ENCODE measurements at regions not wholly inside any gene's neighbourhood (a gene's known extent, or its start where the extent isn't known, plus 50 kb on each side); places are given as distances from the start of the nearest gene placed in this dataset.

GRCh38 chr12:46918631-46919030, 92.8 kb upstream of the SLC38A4 start:
- Histone ChIP-seq H3K4me1 (ENCODE audit: control insufficient read depth in 1 of 2, insufficient read depth in 1 of 2, low read depth in 1 of 2, low read length in 1 of 2) (no peaks in the 10 kb centered on the region), H3K36me3 (no peaks in the 10 kb centered on the region), H3K4me3 (ENCODE audit: low read depth in 1 of 2, low read length in 1 of 2) (no peak overlapping the region), H3K27ac (no peak overlapping the region), H3K9me3 (no peaks in the 10 kb centered on the region), H3K27me3 (no peaks in the 10 kb centered on the region)
- no peak for TF ChIP-seq CTCF (IDR thresholded peaks at IDR 0.05)

GRCh38 chr12:46919666-46920400, 94.0 kb upstream of the SLC38A4 start:
- Histone ChIP-seq H3K36me3 (no peaks in the 10 kb centered on the region), H3K27me3 (no peaks in the 10 kb centered on the region), H3K27ac (no peak overlapping the region), H3K4me1 (ENCODE audit: control insufficient read depth in 1 of 2, insufficient read depth in 1 of 2, low read depth in 1 of 2, low read length in 1 of 2) (no peaks in the 10 kb centered on the region), H3K4me3 (ENCODE audit: low read depth in 1 of 2, low read length in 1 of 2) (no peak overlapping the region), H3K9me3 (no peaks in the 10 kb centered on the region)
- TF ChIP-seq CTCF (IDR thresholded peaks at IDR 0.05), result no peak

- TF ChIP-seq CTCF (IDR thresholded peaks at IDR 0.05), result no peak
- H3K36me3 ChIP-seq, result no peaks in the 10 kb centered on the region
- H3K9me3 ChIP-seq, result no peaks in the 10 kb centered on the region
- H3K4me1 ChIP-seq (ENCODE audit: control insufficient read depth in 1 of 2, insufficient read depth in 1 of 2, low read depth in 1 of 2, low read length in 1 of 2), result no peaks in the 10 kb centered on the region
- H3K27ac ChIP-seq, result no peak overlapping the region
- no peaks in the 10 kb centered on the region for H3K27me3 ChIP-seq
- H3K4me3 ChIP-seq (ENCODE audit: low read depth in 1 of 2, low read length in 1 of 2), result no peak overlapping the region
These were observed 94.7 kb upstream of the SLC38A4 start for GRCh38 chr12:46920499-46920898.

GRCh38 chr12:46921048-46921763, 95.4 kb upstream of the SLC38A4 start:
- H3K9me3 ChIP-seq, result no peaks in the 10 kb centered on the region
- H3K36me3 ChIP-seq, result no peaks in the 10 kb centered on the region
- H3K4me3 ChIP-seq (ENCODE audit: low read depth in 1 of 2, low read length in 1 of 2), result no peak overlapping the region
- H3K27me3 ChIP-seq, result no peaks in the 10 kb centered on the region
- H3K27ac ChIP-seq, result no peak overlapping the region
- no peaks in the 10 kb centered on the region for H3K4me1 ChIP-seq (ENCODE audit: control insufficient read depth in 1 of 2, insufficient read depth in 1 of 2, low read depth in 1 of 2, low read length in 1 of 2)
- no peak for TF ChIP-seq CTCF (IDR thresholded peaks at IDR 0.05)

- Histone ChIP-seq H3K27me3 (no peaks in the 10 kb centered on the region), H3K4me1 (ENCODE audit: control insufficient read depth in 1 of 2, insufficient read depth in 1 of 2, low read depth in 1 of 2, low read length in 1 of 2) (no peaks in the 10 kb centered on the region), H3K36me3 (no peaks in the 10 kb centered on the region), H3K4me3 (ENCODE audit: low read depth in 1 of 2, low read length in 1 of 2) (no peak overlapping the region), H3K27ac (no peak overlapping the region), H3K9me3 (no peaks in the 10 kb centered on the region)
- TF ChIP-seq CTCF (IDR thresholded peaks at IDR 0.05), result no peak
These were observed 96.0 kb upstream of the SLC38A4 start for GRCh38 chr12:46921764-46922133.
